GM23338 (cell line): ENCODE measurements at regions not wholly inside any gene's neighbourhood (a gene's known extent, or its start where the extent isn't known, plus 50 kb on each side); places are given as distances from the start of the nearest gene placed in this dataset.

Experiments
- ATAC-seq: fragments of 200-7000 bp; cut with Tn5 transposase; 3 replicates; pipeline ENCODE4 v1.9.1; 2020
- DNase-seq: peaks from one replicate; pipeline ENCODE4 v3.0.0-alpha.2; 2015; ENCODE audit warnings: low spot score
- H2AFZ ChIP-seq: fragments of 200-600 bp; sonication (generic); 2 replicates; pipeline ENCODE4 v1.8.0; 2016; ENCODE audit warnings: antibody characterized with exemption, mild to moderate bottlenecking, moderate library complexity
- H3F3A ChIP-seq: fragments of 200-600 bp; sonication (generic); replicated peaks from 2 replicates; pipeline ENCODE4 v1.8.0; 2017; ENCODE audit warnings: antibody characterized with exemption, mixed run types, low read depth
- H3K27ac ChIP-seq: fragments of 200-600 bp; sonication (generic); 2 replicates; pipeline ENCODE4 v1.6.1; 2016; ENCODE audit warnings: low read depth
- H3K27me3 ChIP-seq: fragments of 200-600 bp; sonication (generic); 2 replicates; pipeline ENCODE4 v1.8.0; 2016; ENCODE audit warnings: mild to moderate bottlenecking, mixed run types, moderate library complexity; ENCODE audit not compliant: insufficient read depth
- H3K36me3 ChIP-seq: fragments of 200-600 bp; sonication (generic); 2 replicates; pipeline ENCODE4 v1.8.0; 2016; ENCODE audit warnings: mild to moderate bottlenecking; ENCODE audit not compliant: insufficient read depth
- H3K4me1 ChIP-seq: fragments of 200-600 bp; sonication (generic); 2 replicates; pipeline ENCODE4 v1.8.0; 2016; ENCODE audit warnings: mild to moderate bottlenecking, moderate library complexity; ENCODE audit not compliant: insufficient read depth
- H3K4me2 ChIP-seq: fragments of 200-600 bp; sonication (generic); 2 replicates; pipeline ENCODE4 v1.7.1; 2017; ENCODE audit warnings: mixed run types
- H3K4me3 ChIP-seq: fragments of 200-600 bp; sonication (generic); 2 replicates; pipeline ENCODE4 v1.6.1; 2016; ENCODE audit warnings: mixed run types
- H3K79me2 ChIP-seq: fragments of 200-600 bp; sonication (generic); replicated peaks from 2 replicates; pipeline ENCODE4 v1.8.0; 2017; ENCODE audit warnings: mild to moderate bottlenecking; ENCODE audit not compliant: insufficient read depth
- H3K9me2 ChIP-seq: fragments of 200-600 bp; sonication (generic); 2 replicates; pipeline ENCODE4 v1.8.0; 2017; ENCODE audit not compliant: insufficient read depth
- H4K20me1 ChIP-seq: fragments of 200-600 bp; sonication (generic); replicated peaks from 2 replicates; pipeline ENCODE4 v1.8.0; 2017; ENCODE audit warnings: mild to moderate bottlenecking; ENCODE audit not compliant: insufficient read depth
- H3K27ac Mint-ChIP-seq: 2 replicates; pipeline ENCODE4 v1.8.0; 2020; ENCODE audit warnings: inconsistent platforms, mild to moderate bottlenecking, moderate library complexity, mixed read lengths
- H3K27me3 Mint-ChIP-seq: 3 replicates; pipeline ENCODE4 v1.8.0; 2022; ENCODE audit warnings: low read depth, mild to moderate bottlenecking, moderate library complexity, mixed read lengths, inconsistent platforms; ENCODE audit not compliant: insufficient read depth, poor library complexity
- H3K36me3 Mint-ChIP-seq: 3 replicates; pipeline ENCODE4 v1.8.0; 2021; ENCODE audit warnings: low read depth, mild to moderate bottlenecking, inconsistent platforms, moderate library complexity, mixed read lengths
- H3K4me1 Mint-ChIP-seq: 3 replicates; pipeline ENCODE4 v1.8.0; 2020; ENCODE audit warnings: mild to moderate bottlenecking, inconsistent platforms, mixed read lengths
- H3K4me3 Mint-ChIP-seq: 3 replicates; pipeline ENCODE4 v1.8.0; 2021; ENCODE audit warnings: moderate library complexity, mild to moderate bottlenecking, inconsistent platforms, mixed read lengths
- H3K9me3 Mint-ChIP-seq: 3 replicates; pipeline ENCODE4 v1.8.0; 2020; ENCODE audit warnings: moderate library complexity, mild to moderate bottlenecking, inconsistent platforms, mixed read lengths
- JUNB ChIP-seq: IDR thresholded peaks from one replicate; pipeline ENCODE4 v1.6.1; 2016; ENCODE audit warnings: antibody characterized with exemption; ENCODE audit not compliant: unreplicated experiment
- STAT1 ChIP-seq: IDR thresholded peaks from one replicate; pipeline ENCODE4 v1.6.1; 2016; ENCODE audit warnings: antibody characterized with exemption; ENCODE audit not compliant: unreplicated experiment
- ZNF114 ChIP-seq: fragments of 250-450 bp; sonication (Bioruptor Pico); IDR thresholded peaks from 2 replicates; pipeline ENCODE4 v1.5.0; 2020; ENCODE audit warnings: mild to moderate bottlenecking, moderate library complexity
- ZNF331 ChIP-seq: fragments of 250-450 bp; sonication (Bioruptor Pico); IDR thresholded peaks from 2 replicates; pipeline ENCODE4 v1.5.0; 2020; ENCODE audit warnings: low read depth, mild to moderate bottlenecking, moderate library complexity
- TF ChIP-seq, protein P1 (sequence below): IDR thresholded peaks from one replicate; pipeline ENCODE4 v1.6.1; 2018; ENCODE audit warnings: antibody characterized with exemption; ENCODE audit not compliant: unreplicated experiment
- TF ChIP-seq, protein P2 (sequence below), 2 experiments: fragments of 200-600 bp in 1 of 2; sonication (generic) in 1 of 2; conservative IDR thresholded peaks; 2 replicates each; pipeline versions ENCODE4 v1.5.1 to v1.6.1; 2016 to 2017; ENCODE audit warnings: antibody characterized with exemption in 2 of 2, low read depth in 2 of 2, mild to moderate bottlenecking in 2 of 2, moderate library complexity in 1 of 2
- TF ChIP-seq, protein P3 (sequence below): fragments of 250-450 bp; sonication (Bioruptor Pico); IDR thresholded peaks from 2 replicates; pipeline ENCODE4 v1.5.0; 2020; ENCODE audit warnings: mild to moderate bottlenecking, moderate library complexity

DNA sequence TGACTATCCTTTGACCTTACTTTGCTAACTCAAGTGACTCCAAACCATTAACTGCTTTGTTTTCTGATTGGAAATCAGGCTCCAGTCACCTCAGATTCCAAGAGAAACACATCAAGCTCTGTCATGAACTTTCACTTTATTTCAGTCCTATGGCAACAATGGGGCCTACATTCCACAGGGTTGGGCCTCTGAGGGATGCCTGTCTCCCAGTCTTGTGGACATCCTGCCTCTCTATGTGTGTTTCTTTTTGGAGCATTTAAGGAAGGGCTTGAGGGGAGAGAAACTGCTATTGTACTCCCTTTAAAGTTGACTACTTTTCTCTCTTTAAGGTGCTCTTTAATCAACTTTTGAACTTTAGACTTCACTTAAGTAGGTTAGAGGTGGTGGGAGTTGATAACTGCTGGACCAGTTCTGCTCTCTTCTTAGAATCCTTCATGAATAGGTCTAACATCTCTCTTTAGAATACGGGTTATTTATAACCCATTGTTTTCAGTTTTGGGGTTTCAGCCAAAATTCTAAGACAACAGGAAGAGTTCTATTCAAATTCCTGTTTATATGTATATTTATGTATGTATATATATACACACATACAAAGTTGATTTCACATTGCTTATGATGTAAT lies 274.3 kb upstream of the NR3C2 start (continued):
- TF ChIP-seq, protein P1, sequence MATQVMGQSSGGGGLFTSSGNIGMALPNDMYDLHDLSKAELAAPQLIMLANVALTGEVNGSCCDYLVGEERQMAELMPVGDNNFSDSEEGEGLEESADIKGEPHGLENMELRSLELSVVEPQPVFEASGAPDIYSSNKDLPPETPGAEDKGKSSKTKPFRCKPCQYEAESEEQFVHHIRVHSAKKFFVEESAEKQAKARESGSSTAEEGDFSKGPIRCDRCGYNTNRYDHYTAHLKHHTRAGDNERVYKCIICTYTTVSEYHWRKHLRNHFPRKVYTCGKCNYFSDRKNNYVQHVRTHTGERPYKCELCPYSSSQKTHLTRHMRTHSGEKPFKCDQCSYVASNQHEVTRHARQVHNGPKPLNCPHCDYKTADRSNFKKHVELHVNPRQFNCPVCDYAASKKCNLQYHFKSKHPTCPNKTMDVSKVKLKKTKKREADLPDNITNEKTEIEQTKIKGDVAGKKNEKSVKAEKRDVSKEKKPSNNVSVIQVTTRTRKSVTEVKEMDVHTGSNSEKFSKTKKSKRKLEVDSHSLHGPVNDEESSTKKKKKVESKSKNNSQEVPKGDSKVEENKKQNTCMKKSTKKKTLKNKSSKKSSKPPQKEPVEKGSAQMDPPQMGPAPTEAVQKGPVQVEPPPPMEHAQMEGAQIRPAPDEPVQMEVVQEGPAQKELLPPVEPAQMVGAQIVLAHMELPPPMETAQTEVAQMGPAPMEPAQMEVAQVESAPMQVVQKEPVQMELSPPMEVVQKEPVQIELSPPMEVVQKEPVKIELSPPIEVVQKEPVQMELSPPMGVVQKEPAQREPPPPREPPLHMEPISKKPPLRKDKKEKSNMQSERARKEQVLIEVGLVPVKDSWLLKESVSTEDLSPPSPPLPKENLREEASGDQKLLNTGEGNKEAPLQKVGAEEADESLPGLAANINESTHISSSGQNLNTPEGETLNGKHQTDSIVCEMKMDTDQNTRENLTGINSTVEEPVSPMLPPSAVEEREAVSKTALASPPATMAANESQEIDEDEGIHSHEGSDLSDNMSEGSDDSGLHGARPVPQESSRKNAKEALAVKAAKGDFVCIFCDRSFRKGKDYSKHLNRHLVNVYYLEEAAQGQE: no peak
- TF ChIP-seq JUNB (no peak), STAT1 (no peak)
- TF ChIP-seq, protein P2, sequence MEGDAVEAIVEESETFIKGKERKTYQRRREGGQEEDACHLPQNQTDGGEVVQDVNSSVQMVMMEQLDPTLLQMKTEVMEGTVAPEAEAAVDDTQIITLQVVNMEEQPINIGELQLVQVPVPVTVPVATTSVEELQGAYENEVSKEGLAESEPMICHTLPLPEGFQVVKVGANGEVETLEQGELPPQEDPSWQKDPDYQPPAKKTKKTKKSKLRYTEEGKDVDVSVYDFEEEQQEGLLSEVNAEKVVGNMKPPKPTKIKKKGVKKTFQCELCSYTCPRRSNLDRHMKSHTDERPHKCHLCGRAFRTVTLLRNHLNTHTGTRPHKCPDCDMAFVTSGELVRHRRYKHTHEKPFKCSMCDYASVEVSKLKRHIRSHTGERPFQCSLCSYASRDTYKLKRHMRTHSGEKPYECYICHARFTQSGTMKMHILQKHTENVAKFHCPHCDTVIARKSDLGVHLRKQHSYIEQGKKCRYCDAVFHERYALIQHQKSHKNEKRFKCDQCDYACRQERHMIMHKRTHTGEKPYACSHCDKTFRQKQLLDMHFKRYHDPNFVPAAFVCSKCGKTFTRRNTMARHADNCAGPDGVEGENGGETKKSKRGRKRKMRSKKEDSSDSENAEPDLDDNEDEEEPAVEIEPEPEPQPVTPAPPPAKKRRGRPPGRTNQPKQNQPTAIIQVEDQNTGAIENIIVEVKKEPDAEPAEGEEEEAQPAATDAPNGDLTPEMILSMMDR (conservative IDR thresholded peaks at IDR 0.05; ENCODE audit: low read depth in 2 of 2): no peak

DNA sequence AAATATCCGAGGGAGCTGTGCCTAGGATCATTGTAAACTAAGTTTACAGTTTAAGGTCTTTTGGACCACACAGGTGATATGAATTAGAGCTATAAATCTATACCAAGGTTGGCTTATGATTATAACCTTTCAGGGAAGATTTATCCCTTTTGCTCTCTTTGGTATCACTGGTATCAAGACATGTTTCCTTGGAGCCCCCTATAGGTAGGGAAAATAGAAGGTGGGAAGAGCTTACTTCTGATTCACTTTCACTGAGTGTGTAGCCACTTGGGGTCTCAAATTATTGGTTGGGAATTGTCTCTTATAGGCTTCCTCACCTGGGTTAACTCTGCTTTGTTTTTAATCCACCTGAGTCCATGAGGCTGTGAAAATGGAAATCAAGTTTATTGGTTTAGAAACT lies 262.1 kb upstream of the NR3C2 start:
- Histone ChIP-seq H3K27ac (no peak overlapping the region), H3K4me2 (no peak overlapping the region), H3K27me3 (no peaks in the 10 kb centered on the region), H3K9me2 (no peaks in the 10 kb centered on the region), H3F3A (no peaks in the 10 kb centered on the region), H2AFZ (no peak overlapping the region), H3K79me2 (no peaks in the 10 kb centered on the region), H3K4me1 (no peaks in the 10 kb centered on the region), H3K4me3 (no peak overlapping the region), H3K36me3 (0 out of 2 replicates have a peak, but pooled peaks cover 4% of the 10 kb centered on the region), H4K20me1 (no peaks in the 10 kb centered on the region)
- ATAC-seq: peak; percentile 55; the same call in 2 of the 3 replicates
- no peaks in the 10 kb centered on the region for H3K4me1 Mint-ChIP-seq
- no peak overlapping the region for H3K4me3 Mint-ChIP-seq
- DNase-seq: peak; percentile 47
- H3K27ac Mint-ChIP-seq: no peak overlapping the region
- peaks cover 3% of the 10 kb centered on the region; the same call in 1 of the 3 replicates for H3K36me3 Mint-ChIP-seq
- H3K9me3 Mint-ChIP-seq: peaks cover 5% of the 10 kb centered on the region; the same call in 1 of the 3 replicates
- peaks cover 1% of the 10 kb centered on the region for H3K27me3 Mint-ChIP-seq
- TF ChIP-seq, protein P1: no peak
- TF ChIP-seq ZNF114 (CRISPR knock-in tag) (no peak), JUNB (no peak), ZNF331 (CRISPR knock-in tag) (no peak)
- TF ChIP-seq, protein P3, sequence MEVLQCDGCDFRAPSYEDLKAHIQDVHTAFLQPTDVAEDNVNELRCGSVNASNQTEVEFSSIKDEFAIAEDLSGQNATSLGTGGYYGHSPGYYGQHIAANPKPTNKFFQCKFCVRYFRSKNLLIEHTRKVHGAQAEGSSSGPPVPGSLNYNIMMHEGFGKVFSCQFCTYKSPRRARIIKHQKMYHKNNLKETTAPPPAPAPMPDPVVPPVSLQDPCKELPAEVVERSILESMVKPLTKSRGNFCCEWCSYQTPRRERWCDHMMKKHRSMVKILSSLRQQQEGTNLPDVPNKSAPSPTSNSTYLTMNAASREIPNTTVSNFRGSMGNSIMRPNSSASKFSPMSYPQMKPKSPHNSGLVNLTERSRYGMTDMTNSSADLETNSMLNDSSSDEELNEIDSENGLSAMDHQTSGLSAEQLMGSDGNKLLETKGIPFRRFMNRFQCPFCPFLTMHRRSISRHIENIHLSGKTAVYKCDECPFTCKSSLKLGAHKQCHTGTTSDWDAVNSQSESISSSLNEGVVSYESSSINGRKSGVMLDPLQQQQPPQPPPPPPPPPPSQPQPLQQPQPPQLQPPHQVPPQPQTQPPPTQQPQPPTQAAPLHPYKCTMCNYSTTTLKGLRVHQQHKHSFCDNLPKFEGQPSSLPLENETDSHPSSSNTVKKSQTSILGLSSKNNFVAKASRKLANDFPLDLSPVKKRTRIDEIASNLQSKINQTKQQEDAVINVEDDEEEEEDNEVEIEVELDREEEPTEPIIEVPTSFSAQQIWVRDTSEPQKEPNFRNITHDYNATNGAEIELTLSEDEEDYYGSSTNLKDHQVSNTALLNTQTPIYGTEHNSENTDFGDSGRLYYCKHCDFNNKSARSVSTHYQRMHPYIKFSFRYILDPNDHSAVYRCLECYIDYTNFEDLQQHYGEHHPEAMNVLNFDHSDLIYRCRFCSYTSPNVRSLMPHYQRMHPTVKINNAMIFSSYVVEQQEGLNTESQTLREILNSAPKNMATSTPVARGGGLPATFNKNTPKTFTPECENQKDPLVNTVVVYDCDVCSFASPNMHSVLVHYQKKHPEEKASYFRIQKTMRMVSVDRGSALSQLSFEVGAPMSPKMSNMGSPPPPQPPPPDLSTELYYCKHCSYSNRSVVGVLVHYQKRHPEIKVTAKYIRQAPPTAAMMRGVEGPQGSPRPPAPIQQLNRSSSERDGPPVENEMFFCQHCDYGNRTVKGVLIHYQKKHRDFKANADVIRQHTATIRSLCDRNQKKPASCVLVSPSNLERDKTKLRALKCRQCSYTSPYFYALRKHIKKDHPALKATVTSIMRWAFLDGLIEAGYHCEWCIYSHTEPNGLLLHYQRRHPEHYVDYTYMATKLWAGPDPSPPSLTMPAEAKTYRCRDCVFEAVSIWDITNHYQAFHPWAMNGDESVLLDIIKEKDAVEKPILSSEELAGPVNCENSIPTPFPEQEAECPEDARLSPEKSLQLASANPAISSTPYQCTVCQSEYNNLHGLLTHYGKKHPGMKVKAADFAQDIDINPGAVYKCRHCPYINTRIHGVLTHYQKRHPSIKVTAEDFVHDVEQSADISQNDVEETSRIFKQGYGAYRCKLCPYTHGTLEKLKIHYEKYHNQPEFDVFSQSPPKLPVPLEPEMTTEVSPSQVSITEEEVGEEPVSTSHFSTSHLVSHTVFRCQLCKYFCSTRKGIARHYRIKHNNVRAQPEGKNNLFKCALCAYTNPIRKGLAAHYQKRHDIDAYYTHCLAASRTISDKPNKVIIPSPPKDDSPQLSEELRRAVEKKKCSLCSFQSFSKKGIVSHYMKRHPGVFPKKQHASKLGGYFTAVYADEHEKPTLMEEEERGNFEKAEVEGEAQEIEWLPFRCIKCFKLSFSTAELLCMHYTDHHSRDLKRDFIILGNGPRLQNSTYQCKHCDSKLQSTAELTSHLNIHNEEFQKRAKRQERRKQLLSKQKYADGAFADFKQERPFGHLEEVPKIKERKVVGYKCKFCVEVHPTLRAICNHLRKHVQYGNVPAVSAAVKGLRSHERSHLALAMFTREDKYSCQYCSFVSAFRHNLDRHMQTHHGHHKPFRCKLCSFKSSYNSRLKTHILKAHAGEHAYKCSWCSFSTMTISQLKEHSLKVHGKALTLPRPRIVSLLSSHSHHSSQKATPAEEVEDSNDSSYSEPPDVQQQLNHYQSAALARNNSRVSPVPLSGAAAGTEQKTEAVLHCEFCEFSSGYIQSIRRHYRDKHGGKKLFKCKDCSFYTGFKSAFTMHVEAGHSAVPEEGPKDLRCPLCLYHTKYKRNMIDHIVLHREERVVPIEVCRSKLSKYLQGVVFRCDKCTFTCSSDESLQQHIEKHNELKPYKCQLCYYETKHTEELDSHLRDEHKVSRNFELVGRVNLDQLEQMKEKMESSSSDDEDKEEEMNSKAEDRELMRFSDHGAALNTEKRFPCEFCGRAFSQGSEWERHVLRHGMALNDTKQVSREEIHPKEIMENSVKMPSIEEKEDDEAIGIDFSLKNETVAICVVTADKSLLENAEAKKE: no peak
